IMR-90 (cell line): ENCODE measurements at regions not wholly inside any gene's neighbourhood (a gene's known extent, or its start where the extent isn't known, plus 50 kb on each side); places are given as distances from the start of the nearest gene placed in this dataset.

Experiments used
- BHLHE40 ChIP-seq: fragments of 150-350 bp; IDR thresholded peaks from 2 replicates; pipeline ENCODE4 v1.6.1; 2016; ENCODE audit warnings: mild to moderate bottlenecking, low read depth, low read length
- MAFK ChIP-seq: IDR thresholded peaks from 2 replicates; pipeline ENCODE4 v1.6.1; 2012; ENCODE audit warnings: low read depth, low read length, improper control_type of control experiment
- MXI1 ChIP-seq: IDR thresholded peaks from 2 replicates; pipeline ENCODE4 v1.6.1; 2012; ENCODE audit warnings: low read depth, mild to moderate bottlenecking, low read length, moderate library complexity, borderline replicate concordance
- NFE2L2 ChIP-seq: fragments of 150-350 bp; IDR thresholded peaks from 2 replicates; pipeline ENCODE4 v1.6.1; 2016; ENCODE audit warnings: low read depth, mild to moderate bottlenecking, low read length
- POLR2A ChIP-seq: IDR thresholded peaks from 2 replicates; pipeline ENCODE4 v1.6.1; 2012; ENCODE audit warnings: mild to moderate bottlenecking, low read depth, low read length
- RAD21 ChIP-seq: IDR thresholded peaks from 2 replicates; pipeline ENCODE4 v1.6.1; 2012; ENCODE audit warnings: low read length, improper control_type of control experiment
- RCOR1 ChIP-seq: IDR thresholded peaks from 2 replicates; pipeline ENCODE4 v1.6.1; 2012; ENCODE audit warnings: mild to moderate bottlenecking, low read length, improper control_type of control experiment; ENCODE audit not compliant: insufficient replicate concordance
- RFX5 ChIP-seq: IDR thresholded peaks from 2 replicates; pipeline ENCODE4 v1.8.0; 2012; ENCODE audit warnings: low read depth, mild to moderate bottlenecking, low read length, moderate library complexity
- USF2 ChIP-seq: fragments of 150-350 bp; IDR thresholded peaks from 2 replicates; pipeline ENCODE4 v1.6.1; 2017; ENCODE audit warnings: mild to moderate bottlenecking, antibody characterized with exemption, low read length, low read depth
- TF ChIP-seq, protein P1 (sequence below): conservative IDR thresholded peaks from 2 replicates; pipeline ENCODE4 v1.5.1; 2012; ENCODE audit warnings: mild to moderate bottlenecking, low read depth, low read length, improper control_type of control experiment

DNA sequence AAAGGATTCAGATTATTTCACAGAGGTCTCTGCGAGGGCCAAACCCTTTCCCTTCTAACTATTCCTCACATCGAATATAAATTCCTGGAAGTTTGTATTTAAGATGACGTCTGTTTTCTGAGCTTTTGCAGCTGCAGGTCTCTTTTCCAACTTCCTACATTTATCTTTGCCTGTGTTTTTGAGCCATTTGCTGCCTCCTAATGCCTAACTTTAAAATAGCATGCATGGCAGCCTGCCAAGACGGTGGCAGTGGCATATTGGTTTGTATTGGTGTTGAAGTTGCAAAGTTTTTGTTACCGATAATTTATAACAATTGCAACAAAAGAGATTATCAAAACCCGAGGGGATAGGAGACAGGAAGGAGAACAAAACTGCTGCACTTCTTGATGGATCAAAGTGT, 187.1 kb upstream of the DNAJC19 start:
- TF ChIP-seq RAD21 (no peak; the same call in 1 of the 2 replicates), POLR2A (no peak), USF2 (no peak), RCOR1 (no peak), BHLHE40 (no peak), MXI1 (no peak), NFE2L2 (no peak), RFX5 (no peak), MAFK (no peak)
- TF ChIP-seq, protein P1, sequence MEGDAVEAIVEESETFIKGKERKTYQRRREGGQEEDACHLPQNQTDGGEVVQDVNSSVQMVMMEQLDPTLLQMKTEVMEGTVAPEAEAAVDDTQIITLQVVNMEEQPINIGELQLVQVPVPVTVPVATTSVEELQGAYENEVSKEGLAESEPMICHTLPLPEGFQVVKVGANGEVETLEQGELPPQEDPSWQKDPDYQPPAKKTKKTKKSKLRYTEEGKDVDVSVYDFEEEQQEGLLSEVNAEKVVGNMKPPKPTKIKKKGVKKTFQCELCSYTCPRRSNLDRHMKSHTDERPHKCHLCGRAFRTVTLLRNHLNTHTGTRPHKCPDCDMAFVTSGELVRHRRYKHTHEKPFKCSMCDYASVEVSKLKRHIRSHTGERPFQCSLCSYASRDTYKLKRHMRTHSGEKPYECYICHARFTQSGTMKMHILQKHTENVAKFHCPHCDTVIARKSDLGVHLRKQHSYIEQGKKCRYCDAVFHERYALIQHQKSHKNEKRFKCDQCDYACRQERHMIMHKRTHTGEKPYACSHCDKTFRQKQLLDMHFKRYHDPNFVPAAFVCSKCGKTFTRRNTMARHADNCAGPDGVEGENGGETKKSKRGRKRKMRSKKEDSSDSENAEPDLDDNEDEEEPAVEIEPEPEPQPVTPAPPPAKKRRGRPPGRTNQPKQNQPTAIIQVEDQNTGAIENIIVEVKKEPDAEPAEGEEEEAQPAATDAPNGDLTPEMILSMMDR, result 0 out of 2 replicates have a peak, but pooled peaks have one; percentile 19
